Astrocyte of the cerebellum (primary cell): ENCODE measurements at regions not wholly inside any gene's neighbourhood (a gene's known extent, or its start where the extent isn't known, plus 50 kb on each side); places are given as distances from the start of the nearest gene placed in this dataset.

Experiments
- DNase-seq: peaks from one replicate; pipeline ENCODE4 v3.0.0-alpha.2; 2011; ENCODE audit warnings: low read depth
- H3K4me3 ChIP-seq: 2 replicates; pipeline ENCODE4 v1.5.1; 2011; ENCODE audit warnings: mild to moderate bottlenecking, low read depth, low read length, moderate library complexity
- CTCF ChIP-seq: IDR thresholded peaks from 2 replicates; pipeline ENCODE4 v1.5.1; 2012; ENCODE audit warnings: low read length, low read depth, moderate library complexity, mild to moderate bottlenecking; ENCODE audit errors: missing control alignments
- in situ Hi-C: cut with HindIII; loops from 2 replicates; pipeline ENCODE4 v1.10.0; 2017; ENCODE audit warnings: low sequenced_read_pairs

- H3K4me3 ChIP-seq = no peak overlapping the region
- no peak for TF ChIP-seq CTCF
- no peak for DNase-seq
- in situ Hi-C loops = no loop called here
These were observed 184.2 kb upstream of the RHOBTB1 start for GRCh38 chr10:61128196-61128595.

GRCh38 chr10:61125560-61126170, 181.7 kb upstream of the RHOBTB1 start:
- no peak for TF ChIP-seq CTCF
- no peak overlapping the region for H3K4me3 ChIP-seq
- DNase-seq = no peak
- in situ Hi-C loops = no loop called here

GRCh38 chr10:61124756-61125530, 181.0 kb upstream of the RHOBTB1 start:
- no peak for TF ChIP-seq CTCF
- DNase-seq = no peak
- in situ Hi-C loops = no loop called here
- H3K4me3 ChIP-seq = no peak overlapping the region

- TF ChIP-seq CTCF = no peak
- H3K4me3 ChIP-seq = no peak overlapping the region
- in situ Hi-C loops = no loop called here
- no peak for DNase-seq
These were observed 176.8 kb upstream of the RHOBTB1 start for GRCh38 chr10:61120805-61121204.

GRCh38 chr10:61119573-61119972, 175.6 kb upstream of the RHOBTB1 start:
- no peak for TF ChIP-seq CTCF
- in situ Hi-C loops = no loop called here
- DNase-seq = no peak
- H3K4me3 ChIP-seq = no peak overlapping the region

GRCh38 chr10:61115897-61116296, 171.9 kb upstream of the RHOBTB1 start:
- TF ChIP-seq CTCF = no peak
- DNase-seq = no peak
- no peak overlapping the region for H3K4me3 ChIP-seq
- in situ Hi-C loops = no loop called here
